ENCODE measurements at regions not wholly inside any gene's neighbourhood (a gene's known extent, or its start where the extent isn't known, plus 50 kb on each side); places are given as distances from the start of the nearest gene placed in this dataset.
"Not testable (repeated sequence)": the region's sequence is repeated elsewhere in the genome, so short reads cannot be mapped to it uniquely, and the experiment has no call there.

GRCh38 chr7:69539531-69539930, 58.7 kb upstream of the AUTS2 start:
- no peak for DNase-seq (ENCODE audit: low read depth in 2 of 2)

GRCh38 chr7:69540287-69540686, 58.0 kb upstream of the AUTS2 start:
- DNase-seq (ENCODE audit: low read depth in 2 of 2) = no peak

- DNase-seq (ENCODE audit: low read depth in 2 of 2) = not testable (repeated sequence)
Measured at GRCh38 chr7:69541779-69542432, 56.4 kb upstream of the AUTS2 start.

GRCh38 chr7:69545175-69545574, 53.1 kb upstream of the AUTS2 start:
- no peak for DNase-seq (ENCODE audit: low read depth in 2 of 2)
